HG03095 (cell line): ENCODE measurements at regions not wholly inside any gene's neighbourhood (a gene's known extent, or its start where the extent isn't known, plus 50 kb on each side); places are given as distances from the start of the nearest gene placed in this dataset.
"Not testable (repeated sequence)": the region's sequence is repeated elsewhere in the genome, so short reads cannot be mapped to it uniquely, and the experiment has no call there.

Experiments used
- ATAC-seq: cut with Tn5 transposase; IDR thresholded peaks from one replicate; pipeline ENCODE4 v1.9.1; 2021; ENCODE audit warnings: moderate library complexity; ENCODE audit not compliant: unreplicated experiment

DNA sequence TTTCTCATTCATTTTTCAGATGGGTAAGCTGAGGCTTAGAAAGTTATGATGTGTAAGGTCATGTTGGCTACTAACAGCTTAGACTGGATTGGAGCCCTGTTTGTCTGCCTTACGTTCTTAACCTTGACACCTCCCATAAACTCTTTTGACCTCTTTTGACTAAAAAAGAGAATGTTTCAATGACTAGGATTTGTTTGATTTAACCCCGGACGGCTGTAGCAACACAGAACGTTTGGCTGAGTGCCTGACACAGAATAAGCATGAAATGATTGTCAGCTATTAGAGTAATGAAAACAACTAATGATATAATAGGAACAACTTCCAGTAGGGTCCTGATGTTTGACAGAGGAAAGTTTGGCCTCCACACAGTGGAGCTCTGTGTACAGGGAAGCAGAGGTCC lies 83.3 kb upstream of the PDZD8 start:
- no peak for ATAC-seq

DNA sequence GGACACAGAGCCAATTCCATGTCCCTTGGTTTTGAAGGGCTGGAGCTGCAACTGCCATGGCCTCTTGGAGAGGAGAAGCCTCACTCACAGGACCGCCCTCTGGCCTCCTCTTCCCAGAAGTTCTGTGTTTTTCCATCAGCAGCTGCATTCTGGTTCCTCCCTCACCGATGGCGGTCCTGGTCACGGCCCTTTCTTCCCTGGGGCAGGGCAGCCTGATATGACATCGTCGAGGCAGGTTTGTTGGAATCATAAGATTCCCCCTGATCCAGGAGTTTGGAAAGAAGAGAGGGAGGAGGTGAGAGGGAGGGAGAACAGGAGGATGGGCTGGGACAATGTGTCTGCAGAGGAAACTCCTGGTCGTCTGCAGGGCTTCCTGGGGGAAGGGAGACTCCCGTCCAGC lies 82.7 kb upstream of the PDZD8 start:
- ATAC-seq, result no peak

DNA sequence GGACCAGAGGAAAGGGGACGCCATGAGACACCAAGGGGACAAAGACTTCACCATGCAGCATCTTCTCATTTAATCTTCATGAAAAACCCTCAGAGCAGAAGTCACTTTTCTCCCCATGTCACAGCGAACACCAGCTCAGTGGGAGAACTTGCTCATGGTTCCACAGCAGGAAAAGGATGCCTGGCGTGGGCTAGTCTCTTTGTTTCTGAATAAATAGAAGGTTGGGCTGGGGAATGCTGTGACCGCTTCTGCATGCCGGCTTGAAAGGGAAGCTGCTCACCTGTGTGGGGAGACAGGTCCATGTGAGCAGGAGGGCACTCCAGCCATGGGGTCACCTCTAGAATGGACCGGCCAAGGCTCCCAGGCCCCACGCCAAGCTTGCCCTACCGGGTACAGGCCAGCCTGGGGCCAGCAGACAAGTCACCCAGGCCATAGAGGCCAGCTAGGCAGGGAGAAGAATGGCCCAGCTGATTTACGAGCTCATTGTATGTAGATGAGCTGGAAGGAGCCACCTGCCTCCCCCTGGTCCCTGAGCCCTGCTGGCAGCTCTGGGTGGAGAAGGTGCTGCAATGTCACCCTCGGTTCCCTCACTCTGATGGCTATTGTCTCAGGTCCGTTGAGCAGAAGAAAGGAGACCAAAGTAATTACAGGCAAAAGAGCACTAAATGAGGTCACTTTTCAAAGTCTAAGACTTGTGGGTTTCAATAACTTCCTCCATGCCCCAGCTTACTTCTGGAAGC lies 82.0 kb upstream of the PDZD8 start:
- no peak for ATAC-seq

DNA sequence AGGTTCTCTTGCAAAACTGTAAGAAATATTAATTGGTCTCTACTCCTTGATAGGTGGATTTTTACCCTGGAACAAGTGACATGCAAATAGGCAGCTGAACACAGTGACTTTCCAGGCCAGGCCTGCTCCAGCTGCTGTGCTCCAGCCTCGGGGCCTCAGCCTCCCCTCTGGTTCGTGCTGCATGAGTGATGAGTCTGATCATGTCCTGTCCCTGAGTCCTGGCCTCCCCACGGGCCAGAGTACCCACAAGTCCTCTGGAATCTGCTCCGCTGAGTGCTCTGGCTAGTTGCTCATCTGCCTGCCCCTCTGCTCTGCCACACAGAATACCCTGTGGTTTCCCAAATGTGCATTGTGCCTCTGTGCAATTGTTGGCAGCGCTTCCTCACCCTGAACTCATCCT lies 80.1 kb upstream of the PDZD8 start:
- no peak for ATAC-seq

DNA sequence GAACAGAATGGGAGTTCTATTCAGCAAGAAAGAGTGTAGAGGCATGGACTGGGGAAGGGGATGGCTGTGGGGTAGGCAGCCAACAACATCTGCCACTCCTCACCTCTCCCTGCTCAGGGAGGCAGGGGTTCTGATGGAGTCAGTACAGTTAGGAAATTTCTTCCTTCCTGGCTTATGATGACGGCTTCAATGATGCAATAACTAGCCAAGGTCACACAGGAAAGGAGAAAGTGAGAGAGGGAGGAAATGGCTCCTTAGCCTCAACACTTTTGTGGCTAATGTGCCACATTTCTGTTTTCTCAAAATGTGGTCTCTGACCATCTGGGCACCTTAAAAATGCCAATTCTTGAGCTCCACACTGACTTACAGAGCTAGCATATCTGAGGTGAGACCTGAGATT lies 79.3 kb upstream of the PDZD8 start:
- ATAC-seq, result no peak

DNA sequence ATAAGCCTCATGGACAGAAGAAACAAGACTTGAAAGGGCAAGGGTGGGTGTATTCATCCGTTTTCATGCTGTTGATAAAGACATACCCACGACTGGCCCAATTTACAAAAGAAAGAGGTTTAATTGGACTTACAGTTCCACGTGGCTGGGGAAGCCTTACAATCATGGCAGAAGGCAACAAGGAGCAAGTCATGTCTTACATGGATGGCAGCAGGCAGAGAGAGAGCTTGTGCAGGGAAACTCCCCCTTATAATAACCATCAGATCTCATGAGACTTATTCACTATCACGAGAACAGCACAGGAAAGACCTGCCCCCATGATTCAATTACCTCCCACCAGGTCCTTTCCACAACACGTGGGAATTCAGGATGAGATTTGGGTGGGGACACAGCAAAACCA lies 78.2 kb upstream of the PDZD8 start:
- ATAC-seq, result not testable (repeated sequence)

DNA sequence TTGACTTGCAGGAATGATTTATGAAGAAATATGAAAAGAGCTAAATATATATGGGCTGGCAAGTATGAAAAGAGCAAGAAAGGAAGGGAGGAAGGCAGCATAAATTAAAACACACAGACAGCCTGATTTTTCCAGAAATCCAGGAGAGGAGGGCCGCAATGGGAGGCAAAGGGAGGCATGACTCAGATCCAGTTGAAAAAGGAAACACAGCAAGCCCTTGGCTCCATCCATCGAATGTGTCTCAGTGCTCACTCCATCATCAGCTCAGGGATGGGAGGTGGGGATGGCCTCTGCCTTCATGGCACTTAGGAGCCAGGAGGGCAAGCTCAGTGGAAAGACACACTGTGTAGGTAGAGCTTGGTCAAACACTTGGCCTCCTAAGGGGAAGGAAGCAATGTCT lies 75.7 kb upstream of the PDZD8 start:
- no peak for ATAC-seq

DNA sequence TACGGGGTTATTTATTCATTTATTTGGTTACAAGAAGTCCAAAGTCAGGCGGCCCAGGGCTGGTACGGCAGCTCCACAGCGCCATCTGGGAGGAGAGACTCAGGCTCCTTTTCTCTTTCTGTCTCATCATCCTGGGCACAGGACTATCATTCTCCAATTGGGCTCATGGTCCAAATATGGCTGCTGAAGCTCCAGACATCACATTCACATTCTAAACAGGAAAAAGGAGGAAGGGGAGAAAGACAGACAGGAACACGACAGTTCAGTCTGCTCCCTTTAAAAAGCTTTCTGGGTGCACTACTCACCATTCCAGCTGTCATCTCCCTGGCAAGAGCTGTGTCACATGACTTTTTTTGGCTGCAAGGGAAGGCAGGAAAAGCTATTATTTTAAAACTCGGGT lies 74.4 kb upstream of the PDZD8 start:
- no peak for ATAC-seq

DNA sequence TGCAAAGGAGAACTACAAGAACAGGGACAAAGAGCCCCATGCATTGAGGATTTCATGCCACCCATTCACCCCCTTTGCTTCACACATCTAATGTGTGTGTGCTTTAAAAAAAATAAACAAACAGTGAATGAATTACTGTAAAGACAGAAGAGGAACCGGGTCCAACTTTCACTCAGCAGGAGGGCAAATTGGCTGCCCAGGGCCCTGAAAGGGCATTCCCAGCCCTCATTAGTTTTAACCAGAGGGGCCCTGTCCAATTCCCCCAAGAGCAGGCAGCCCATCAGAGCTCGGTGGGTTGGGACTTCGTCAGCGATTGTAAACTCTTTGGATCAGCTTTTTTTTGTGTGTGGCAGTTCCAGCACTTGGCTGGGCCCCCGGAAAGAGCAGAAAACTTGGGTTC lies 73.6 kb upstream of the PDZD8 start:
- no peak for ATAC-seq

DNA sequence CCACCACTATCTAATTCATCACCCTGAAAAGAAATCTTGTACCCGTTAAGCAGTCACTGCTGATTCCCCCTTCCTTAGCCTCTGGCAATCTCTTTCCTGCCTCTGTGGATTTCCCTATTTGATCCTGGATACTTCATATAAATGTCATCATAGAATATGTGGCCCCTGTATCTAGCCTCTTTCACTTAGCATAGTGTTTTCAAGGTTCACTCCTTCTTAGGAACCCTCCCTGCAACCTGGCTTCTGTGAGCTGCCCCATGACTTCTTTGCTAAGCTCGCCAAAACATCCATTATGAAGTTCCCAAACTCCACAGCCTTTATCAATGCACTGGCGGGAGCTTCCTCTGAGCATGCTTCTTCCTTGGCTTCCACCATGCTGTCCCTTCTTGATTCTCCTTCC lies 70.8 kb upstream of the PDZD8 start:
- ATAC-seq, result no peak

DNA sequence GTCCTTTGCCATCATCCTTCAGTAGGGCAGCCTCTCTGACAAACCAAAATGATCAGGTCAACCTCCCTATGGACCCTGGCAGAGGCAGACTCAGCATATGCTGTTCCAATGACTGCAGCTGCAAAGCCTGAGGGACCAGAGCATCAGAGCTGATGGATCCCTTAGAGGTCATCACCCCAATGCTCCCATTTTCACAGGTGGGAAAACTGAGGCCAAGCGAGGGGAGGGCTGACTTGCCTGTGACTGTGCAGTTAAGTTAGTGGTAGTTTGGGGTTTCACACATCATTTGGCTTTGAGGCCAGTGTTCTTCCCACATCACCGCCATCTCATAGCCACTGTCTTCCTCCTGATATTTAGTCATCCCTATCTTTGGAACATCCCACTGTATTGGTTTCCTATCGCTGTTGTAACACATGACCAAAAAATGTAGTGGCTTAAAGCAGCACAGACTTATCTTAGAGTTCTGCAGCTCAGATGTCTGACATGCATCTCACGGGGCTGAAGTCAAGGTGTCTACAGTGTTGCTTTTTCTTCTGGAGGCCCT lies 69.3 kb upstream of the PDZD8 start:
- no peak for ATAC-seq

DNA sequence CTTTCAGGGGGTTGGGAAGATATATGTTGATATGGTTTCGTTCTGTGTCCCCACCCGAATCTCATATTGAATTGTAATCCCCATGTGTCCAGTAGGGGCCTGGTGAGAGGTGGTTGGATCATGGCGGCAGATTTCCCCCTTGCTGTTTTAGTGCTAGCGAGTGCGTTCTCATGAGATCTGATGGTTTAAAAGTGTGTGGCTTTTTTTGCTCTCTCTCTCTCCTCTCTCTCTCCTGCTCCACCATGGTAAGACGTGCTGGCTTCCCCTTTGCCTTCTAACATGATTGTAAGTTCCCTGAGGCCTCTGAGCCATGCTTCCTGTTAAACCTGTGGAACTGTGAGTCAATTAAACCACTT lies 68.4 kb upstream of the PDZD8 start:
- ATAC-seq, result no peak

DNA sequence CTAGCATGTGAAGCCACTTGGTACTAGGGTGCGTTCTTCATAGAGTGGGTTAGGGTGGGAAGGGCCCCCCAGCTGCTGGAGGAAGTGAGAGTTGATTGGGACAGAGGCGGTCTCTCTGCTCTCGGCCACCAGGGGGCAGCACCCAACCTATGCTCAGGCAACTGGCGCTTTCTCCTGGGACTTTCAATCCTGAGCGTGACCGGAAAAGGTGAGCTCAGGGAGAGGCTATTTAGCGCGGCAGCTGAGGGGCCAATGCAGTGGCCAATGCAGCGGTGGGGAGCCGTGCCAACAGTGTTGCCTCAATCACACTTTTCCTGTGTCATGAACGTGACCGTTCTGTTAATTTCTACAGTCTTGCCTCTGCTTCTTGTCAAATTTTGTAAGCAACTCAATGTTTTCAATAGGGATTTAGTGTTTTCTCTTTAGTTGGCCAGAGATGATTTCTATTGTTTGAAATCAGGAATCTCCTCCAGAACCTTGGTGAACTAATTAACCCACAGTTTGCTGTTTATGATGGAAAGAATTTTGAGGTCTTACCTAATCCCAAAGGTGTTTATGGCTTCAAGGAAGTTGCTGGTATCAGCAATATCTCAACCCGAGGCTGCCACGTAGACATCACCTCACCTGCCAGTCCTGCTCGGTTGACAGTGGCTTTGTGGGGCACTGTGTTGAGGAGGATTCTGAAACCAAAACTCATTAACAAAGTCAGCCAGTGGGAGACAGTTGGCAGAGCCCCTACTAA lies 67.9 kb upstream of the PDZD8 start:
- peak; percentile 74 for ATAC-seq

DNA sequence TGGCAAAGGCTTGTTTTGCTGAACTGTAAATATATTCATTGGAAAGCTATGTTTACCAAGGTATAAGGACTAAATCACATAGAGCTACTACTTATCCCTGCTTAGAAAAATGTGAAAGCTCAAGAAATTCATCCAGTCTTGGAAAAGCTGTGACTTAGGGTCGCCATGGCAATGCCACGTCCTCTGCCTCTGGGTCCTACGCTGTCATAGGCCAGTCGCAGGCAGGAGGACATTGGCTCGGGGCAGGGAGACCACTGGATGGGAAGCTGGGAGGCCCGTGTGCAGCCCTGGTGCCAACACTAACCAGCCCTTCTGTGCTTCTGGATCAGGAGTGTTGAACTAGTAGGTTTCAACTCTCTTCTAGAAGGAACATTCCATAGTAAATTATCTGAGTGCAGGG lies 67.3 kb upstream of the PDZD8 start:
- ATAC-seq, result peak; percentile 10

DNA sequence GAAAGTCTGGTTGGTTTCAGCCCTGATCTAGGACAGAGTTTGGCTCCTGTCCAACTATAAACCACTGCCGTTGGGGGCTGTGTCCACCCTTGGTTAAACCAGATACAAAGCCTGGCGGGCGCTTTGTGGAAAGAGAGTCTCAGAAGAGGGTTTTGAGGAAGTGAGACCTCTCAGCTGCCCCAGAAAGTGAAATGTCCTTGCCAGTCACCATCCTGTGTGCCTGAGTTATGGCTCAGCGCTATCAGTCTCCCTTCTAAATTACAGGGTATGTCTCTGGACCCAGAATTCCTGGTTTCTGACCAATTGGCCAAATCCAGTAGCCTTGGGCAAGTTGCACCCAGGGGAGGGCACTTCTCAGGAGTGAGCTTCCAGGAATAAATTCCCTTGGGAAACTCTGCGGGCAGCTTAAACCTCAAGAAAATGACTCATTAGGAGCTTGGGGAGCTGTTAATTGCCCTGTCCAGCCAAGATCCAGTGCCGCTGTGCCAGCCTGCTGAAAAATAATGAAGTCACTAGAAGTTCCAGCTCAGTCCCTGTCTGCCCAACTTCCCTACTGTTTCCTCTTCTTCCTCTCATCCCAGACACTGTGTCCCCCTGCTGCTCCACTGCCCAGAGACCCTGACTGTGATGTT lies 66.7 kb upstream of the PDZD8 start:
- ATAC-seq, result no peak

DNA sequence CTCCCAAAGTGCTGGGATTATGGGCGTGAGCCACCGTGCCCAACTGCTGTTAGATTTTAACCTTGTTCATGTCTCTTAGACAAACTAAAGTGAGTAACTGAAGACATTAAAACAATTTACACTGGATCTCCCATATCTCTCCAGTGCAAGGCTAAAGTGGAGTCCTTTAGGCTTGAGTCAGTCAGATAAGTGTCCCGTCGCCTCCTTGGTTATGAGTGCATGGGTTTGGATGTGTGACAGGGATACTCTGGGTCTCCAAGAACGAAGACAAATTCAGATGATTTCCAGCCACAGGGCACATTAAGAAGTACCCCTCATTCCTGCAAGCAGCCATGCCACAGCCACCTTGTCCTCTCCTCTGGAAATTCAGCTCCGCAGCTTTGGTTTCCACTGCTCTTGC lies 66.1 kb upstream of the PDZD8 start:
- no peak for ATAC-seq

DNA sequence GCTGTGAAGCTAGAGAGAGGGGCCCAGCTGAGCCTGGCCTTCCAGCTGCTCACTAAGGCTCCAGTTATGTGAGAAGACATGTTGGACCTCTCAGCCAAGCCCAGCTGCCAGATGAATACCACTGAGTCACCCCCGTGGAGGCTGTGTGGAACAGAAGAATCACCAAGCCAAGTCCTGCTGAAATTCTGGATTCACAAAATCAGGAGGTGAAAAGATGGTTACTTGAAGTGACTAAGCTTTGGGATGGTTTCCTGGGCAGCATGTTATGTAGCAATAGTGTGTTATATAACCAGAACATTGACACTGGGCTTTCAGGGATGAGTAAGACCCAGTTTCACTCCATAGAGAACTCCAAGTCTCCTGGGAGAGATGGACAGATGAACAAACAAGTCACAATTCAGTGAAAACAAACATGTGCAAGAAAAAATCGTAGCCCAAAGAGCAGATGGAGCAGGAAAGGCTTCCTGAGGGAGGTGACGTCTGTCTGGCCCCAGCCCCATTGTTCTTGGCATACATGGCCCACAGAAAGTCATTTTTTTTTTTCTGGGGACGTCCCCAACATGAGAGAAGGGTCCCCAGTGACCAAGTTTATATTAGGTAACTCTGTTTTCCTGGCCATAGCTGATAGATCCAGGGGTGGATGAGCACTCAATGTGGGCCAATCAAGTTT lies 64.1 kb upstream of the PDZD8 start:
- no peak for ATAC-seq

DNA sequence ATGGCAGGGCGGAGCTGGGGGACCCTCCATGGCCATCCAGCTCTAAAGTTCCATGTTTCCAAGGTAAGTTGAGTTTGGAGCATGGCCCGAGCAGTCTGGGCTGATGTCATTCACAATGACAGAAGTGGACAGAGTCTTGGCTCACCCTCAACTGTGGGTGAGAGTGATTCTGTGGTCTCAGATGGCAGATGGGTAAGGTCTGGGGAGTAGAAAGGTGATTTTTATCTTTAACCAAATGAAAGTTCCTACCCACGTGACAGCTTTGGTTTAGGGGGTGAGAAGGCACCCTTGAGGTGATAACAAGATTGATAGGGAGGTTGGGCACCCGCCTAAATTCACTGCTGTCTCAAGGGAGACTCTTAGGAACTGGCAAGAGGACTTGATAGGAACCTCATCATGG lies 57.6 kb upstream of the PDZD8 start:
- no peak for ATAC-seq

DNA sequence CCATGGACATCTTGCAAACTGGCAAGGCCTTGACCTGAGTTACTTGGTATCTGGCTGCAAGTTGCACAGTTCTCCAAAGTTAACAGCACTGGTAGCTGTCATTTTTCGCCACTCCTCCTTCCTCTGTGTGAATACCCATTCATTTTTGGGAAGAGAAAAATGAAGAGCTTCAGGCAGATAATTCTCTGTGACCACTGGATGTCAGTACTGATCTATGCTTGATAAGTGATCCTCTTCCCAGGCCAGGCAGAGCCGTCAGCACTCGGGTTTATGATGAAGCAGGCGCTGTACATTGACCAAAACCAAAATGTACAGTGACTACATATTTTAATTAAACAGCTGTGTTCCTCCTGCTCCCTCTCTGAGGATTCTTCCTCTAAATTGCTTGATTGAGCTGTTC lies 55.9 kb upstream of the PDZD8 start:
- ATAC-seq, result no peak

DNA sequence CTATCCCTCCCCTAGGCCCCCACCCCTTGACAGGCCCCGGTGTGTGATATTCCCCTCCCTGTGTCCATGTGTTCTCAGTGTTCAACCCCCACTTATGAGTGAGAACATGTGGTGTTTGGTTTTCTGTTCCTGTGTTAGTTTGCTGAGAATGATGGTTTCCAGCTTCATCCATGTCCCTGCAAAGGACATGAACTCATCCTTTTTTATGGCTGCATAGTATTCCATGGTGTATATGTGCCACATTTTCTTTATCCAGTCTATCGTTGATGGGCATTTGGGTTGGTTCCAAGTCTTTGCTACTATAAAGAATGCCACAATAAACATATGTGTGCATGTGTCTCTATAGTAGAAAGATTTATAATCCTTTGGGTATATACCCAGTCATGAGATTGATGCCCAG lies 55.3 kb upstream of the PDZD8 start:
- ATAC-seq, result not testable (repeated sequence)

DNA sequence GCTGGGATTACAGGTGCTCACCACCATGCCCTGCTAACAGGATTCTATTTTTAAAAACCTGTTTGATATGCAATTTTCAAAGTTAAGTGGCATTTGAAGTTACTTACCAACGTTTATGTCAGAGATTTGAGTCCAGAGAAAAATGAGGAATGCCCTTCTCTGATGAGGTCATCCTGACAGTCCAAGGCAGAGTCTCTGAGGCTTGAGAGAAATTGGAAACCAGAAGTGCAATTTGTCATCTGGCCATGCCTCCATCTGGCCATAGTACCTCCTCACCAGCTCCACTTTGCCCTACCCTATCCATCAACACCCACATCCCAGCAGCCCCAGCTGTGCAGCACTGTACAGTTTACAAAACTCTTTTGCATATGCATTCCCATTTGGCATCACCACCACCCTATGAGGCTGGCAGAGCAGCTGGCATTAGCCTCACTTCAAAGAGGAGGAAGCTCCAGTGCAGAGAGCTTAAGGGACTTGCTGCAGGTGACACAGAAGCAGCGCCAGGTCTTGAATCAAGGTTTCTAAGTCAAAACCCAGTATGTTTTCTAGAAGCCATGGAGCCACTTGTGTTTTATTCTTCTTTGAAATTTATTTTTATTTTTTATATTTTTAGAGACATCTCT lies 54.5 kb upstream of the PDZD8 start:
- no peak for ATAC-seq
